Prostate gland (tissue), 2 donors: ENCODE measurements at regions not wholly inside any gene's neighbourhood (a gene's known extent, or its start where the extent isn't known, plus 50 kb on each side); places are given as distances from the start of the nearest gene placed in this dataset.

Experiments used
- DNase-seq: peaks from one replicate; pipeline ENCODE4 v3.0.0-alpha.2; 2019; ENCODE audit warnings: low spot score
- H3K27ac ChIP-seq, 2 donors: fragments of 200-600 bp; sonication (generic); 2 replicates each; pipeline ENCODE4 v1.5.1; 2017 to 2019
- H3K27me3 ChIP-seq: fragments of 200-600 bp; sonication (generic); replicated peaks from 2 replicates; pipeline ENCODE4 v1.5.1; 2019; ENCODE audit not compliant: insufficient read depth
- H3K36me3 ChIP-seq, 2 donors: fragments of 200-600 bp; sonication (generic); 1 replicate in 1 of 2; 2 replicates in 1 of 2; pipeline versions ENCODE4 v1.5.1 to v1.8.1; 2017 to 2019
- H3K4me1 ChIP-seq: fragments of 200-600 bp; sonication (generic); replicated peaks from 2 replicates; pipeline ENCODE4 v1.5.1; 2019
- H3K4me3 ChIP-seq, 2 donors: fragments of 200-600 bp; sonication (generic); 2 replicates each; pipeline ENCODE4 v1.5.1; 2017 to 2019
- H3K9me3 ChIP-seq: fragments of 200-600 bp; sonication (generic); 2 replicates; pipeline ENCODE4 v1.5.1; 2017
- CTCF ChIP-seq, 4 experiments: fragments of 200-600 bp in 2 of 4; fragments of 450-650 bp in 2 of 4; sonication (generic) in 2 of 4; IDR thresholded peaks; 1 replicate in 3 of 4; 2 replicates in 1 of 4; pipeline ENCODE4 v1.5.1; 2016 to 2019; ENCODE audit warnings: antibody characterized with exemption in 4 of 4, mild to moderate bottlenecking in 2 of 4, moderate library complexity in 2 of 4
- POLR2A ChIP-seq: fragments of 450-650 bp; IDR thresholded peaks from one replicate; pipeline ENCODE4 v1.6.1; 2016; ENCODE audit warnings: antibody characterized with exemption, mild to moderate bottlenecking
- POLR2AphosphoS5 ChIP-seq: sonication (generic); formaldehyde crosslinking; IDR thresholded peaks from one replicate; pipeline ENCODE4 v1.6.1; 2017; ENCODE audit warnings: antibody characterized with exemption
- WGBS: methylation state at CpG from one replicate; pipeline ENCODE4 v1.1.5; 2018; 5-methylcytosine and 5-hydroxymethylcytosine counted together
- intact Hi-C: fragments of 100-400 bp; cut with DNase I; formaldehyde crosslinking; loops from one replicate; pipeline ENCODE4 v1.14.2; 2022

DNA sequence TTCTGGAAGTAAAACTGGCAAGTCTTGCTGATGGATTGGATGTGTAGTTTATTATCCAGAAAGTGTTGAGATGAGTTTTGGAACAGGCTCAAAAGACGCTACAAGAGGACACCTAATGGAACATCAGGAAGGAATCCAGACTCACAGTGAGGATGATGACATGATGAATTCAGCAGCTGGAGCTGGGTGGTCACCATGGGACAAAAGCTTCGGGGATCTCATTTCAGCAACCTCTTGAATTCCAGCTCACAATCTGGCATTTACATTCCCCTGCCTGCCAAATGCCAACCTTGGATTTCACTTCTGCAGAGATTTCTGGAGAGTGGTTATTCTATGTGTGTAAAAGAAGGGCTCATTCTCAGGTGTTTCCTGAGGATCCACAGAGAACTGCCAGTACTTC is 288.0 kb upstream of the TMTC4 start:
- TF ChIP-seq CTCF (IDR thresholded peaks at IDR 0.05) (no peak), POLR2AphosphoS5 (no peak), POLR2A (no peak)
- H3K27ac ChIP-seq: no peak overlapping the region
- no peaks in the 10 kb centered on the region for H3K27me3 ChIP-seq
- no peaks in the 10 kb centered on the region for H3K36me3 ChIP-seq
- intact Hi-C loops: no loop called here
- DNase-seq: no peak
- 48% methylated on average over 2 of the region's 2 CpGs for WGBS
- H3K4me1 ChIP-seq: no peaks in the 10 kb centered on the region
- H3K4me3 ChIP-seq: no peak overlapping the region
- no peaks in the 10 kb centered on the region for H3K9me3 ChIP-seq

DNA sequence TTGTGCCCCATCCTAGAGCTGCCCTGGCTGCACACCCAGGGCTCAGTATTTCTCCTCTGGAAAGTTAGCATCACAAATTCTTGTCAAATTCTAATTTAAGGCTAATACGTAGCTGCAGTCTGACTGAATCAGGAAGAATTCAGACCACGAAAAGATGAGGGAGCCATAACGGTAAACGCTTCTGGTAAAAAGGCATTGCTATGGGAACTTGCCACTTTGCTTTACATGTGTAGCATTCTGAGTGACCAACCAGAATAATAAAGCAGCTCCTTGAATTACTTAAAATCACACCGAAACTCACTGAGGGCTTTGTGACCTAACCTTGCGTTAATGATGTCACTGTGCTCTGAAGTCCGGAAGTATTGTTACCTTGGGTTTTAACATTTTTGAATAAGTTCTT is 286.6 kb upstream of the TMTC4 start:
- no peaks in the 10 kb centered on the region for H3K36me3 ChIP-seq
- TF ChIP-seq POLR2AphosphoS5: no peak
- no peak for TF ChIP-seq CTCF (IDR thresholded peaks at IDR 0.05)
- no peak for TF ChIP-seq POLR2A
- no peak overlapping the region for H3K4me3 ChIP-seq
- no peaks in the 10 kb centered on the region for H3K27me3 ChIP-seq
- H3K27ac ChIP-seq: no peak overlapping the region
- no peak for DNase-seq
- 85% methylated on average over 7 of the region's 7 CpGs for WGBS
- intact Hi-C loops: no loop called here
- no peaks in the 10 kb centered on the region for H3K9me3 ChIP-seq
- no peaks in the 10 kb centered on the region for H3K4me1 ChIP-seq

DNA sequence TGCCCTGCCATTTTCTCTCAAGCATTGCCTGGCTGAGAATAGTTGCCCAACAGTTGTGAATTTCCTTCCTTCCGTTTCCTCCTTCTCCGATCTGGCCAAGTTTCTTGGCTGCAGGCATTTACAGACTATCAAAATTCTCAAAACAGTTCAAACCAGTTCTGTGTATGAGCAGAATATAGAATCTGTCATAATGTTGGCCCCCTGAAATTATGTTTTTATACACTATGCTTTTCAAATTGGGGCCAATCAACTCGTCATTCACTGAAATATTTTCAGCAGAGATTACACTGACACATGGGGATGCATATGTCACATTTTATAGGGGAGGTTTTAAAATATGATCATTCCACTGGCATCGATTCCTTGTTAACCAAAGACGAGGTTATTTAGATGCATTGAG is 284.2 kb upstream of the TMTC4 start:
- no peak overlapping the region for H3K27ac ChIP-seq
- intact Hi-C loops: no loop called here
- H3K36me3 ChIP-seq: no peaks in the 10 kb centered on the region
- WGBS: 64% methylated on average over 5 of the region's 5 CpGs
- no peaks in the 10 kb centered on the region for H3K9me3 ChIP-seq
- no peaks in the 10 kb centered on the region for H3K4me1 ChIP-seq
- no peak overlapping the region for H3K4me3 ChIP-seq
- H3K27me3 ChIP-seq: no peaks in the 10 kb centered on the region
- DNase-seq: no peak
- TF ChIP-seq POLR2A (no peak), CTCF (IDR thresholded peaks at IDR 0.05) (no peak)

- DNase-seq: no peak
- Histone ChIP-seq H3K9me3 (no peaks in the 10 kb centered on the region), H3K27me3 (no peaks in the 10 kb centered on the region), H3K27ac (no peak overlapping the region), H3K4me1 (no peaks in the 10 kb centered on the region), H3K36me3 (no peaks in the 10 kb centered on the region), H3K4me3 (no peak overlapping the region)
- TF ChIP-seq CTCF (IDR thresholded peaks at IDR 0.05) (no peak), POLR2AphosphoS5 (no peak), POLR2A (no peak)
- WGBS: 82% methylated on average over 4 of the region's 4 CpGs
- intact Hi-C loops: no loop called here
Observed at GRCh38 chr13:100957741-100958140, 283.1 kb upstream of the TMTC4 start.

- Histone ChIP-seq H3K36me3 (no peaks in the 10 kb centered on the region), H3K27me3 (no peaks in the 10 kb centered on the region), H3K4me1 (no peaks in the 10 kb centered on the region), H3K9me3 (no peaks in the 10 kb centered on the region), H3K27ac (no peak overlapping the region), H3K4me3 (no peak overlapping the region)
- DNase-seq: no peak
- 60% methylated on average over 9 of the region's 9 CpGs for WGBS
- intact Hi-C loops: no loop called here
- TF ChIP-seq CTCF (IDR thresholded peaks at IDR 0.05): no peak
Observed at GRCh38 chr13:100954430-100955305, 280.1 kb upstream of the TMTC4 start.
